Activated T-cell treated with anti-CD3 and anti-CD28 coated beads for 24 hours (primary cell): ENCODE measurements at regions not wholly inside any gene's neighbourhood (a gene's known extent, or its start where the extent isn't known, plus 50 kb on each side); places are given as distances from the start of the nearest gene placed in this dataset.

Experiments used
- DNase-seq: peaks from one replicate; pipeline ENCODE4 v3.0.0-alpha.2; 2020; ENCODE audit warnings: low read depth

GRCh38 chr5:34505731-34506130, 150.4 kb upstream of the RAI14 start:
- no peak for DNase-seq

- DNase-seq: no peak
These were observed 148.2 kb upstream of the RAI14 start for GRCh38 chr5:34507933-34508332.

GRCh38 chr5:34509392-34509791, 146.7 kb upstream of the RAI14 start:
- no peak for DNase-seq

- no peak for DNase-seq
These were observed 146.1 kb upstream of the RAI14 start for GRCh38 chr5:34510002-34510401.

- DNase-seq: no peak
These were observed 145.1 kb upstream of the RAI14 start for GRCh38 chr5:34511063-34511462.

GRCh38 chr5:34511481-34511880, 144.6 kb upstream of the RAI14 start:
- no peak for DNase-seq

- no peak for DNase-seq
These were observed 144.2 kb upstream of the RAI14 start for GRCh38 chr5:34511915-34512314.

GRCh38 chr5:34516166-34516565, 140.0 kb upstream of the RAI14 start:
- DNase-seq: no peak

- no peak for DNase-seq
These were observed 139.4 kb upstream of the RAI14 start for GRCh38 chr5:34516686-34517085.

- no peak for DNase-seq
These were observed 138.9 kb upstream of the RAI14 start for GRCh38 chr5:34517249-34517648.

GRCh38 chr5:34519489-34520220, 136.5 kb upstream of the RAI14 start:
- DNase-seq: no peak

GRCh38 chr5:34521628-34522290, 134.4 kb upstream of the RAI14 start:
- no peak for DNase-seq

- peak; percentile 38 for DNase-seq
These were observed 133.3 kb upstream of the RAI14 start for GRCh38 chr5:34522599-34523386.

- DNase-seq: no peak
These were observed 132.8 kb upstream of the RAI14 start for GRCh38 chr5:34523387-34523726.

- no peak for DNase-seq
These were observed 132.0 kb upstream of the RAI14 start for GRCh38 chr5:34524123-34524522.

GRCh38 chr5:34525761-34526160, 130.4 kb upstream of the RAI14 start:
- no peak for DNase-seq

GRCh38 chr5:34526682-34527305, 129.3 kb upstream of the RAI14 start:
- no peak for DNase-seq

GRCh38 chr5:34529581-34530331, 126.4 kb upstream of the RAI14 start:
- DNase-seq: no peak

GRCh38 chr5:34530637-34531036, 125.5 kb upstream of the RAI14 start:
- DNase-seq: no peak

- DNase-seq: no peak
These were observed 124.3 kb upstream of the RAI14 start for GRCh38 chr5:34531751-34532360.
